HepG2 (cell line): ENCODE measurements at regions not wholly inside any gene's neighbourhood (a gene's known extent, or its start where the extent isn't known, plus 50 kb on each side); places are given as distances from the start of the nearest gene placed in this dataset.

Experiments used
- ATAC-seq: fragments of 200-7000 bp; cut with Tn5 transposase; 3 replicates; pipeline ENCODE4 v1.9.1; 2020; ENCODE audit warnings: mild to moderate bottlenecking, moderate library complexity
- BruUV-seq: library from RNA; stranded (reverse); fragments of 400-500 nt; replicated peaks from 2 replicates; lab custom pipeline; 2021; lab: Mats Ljungman, UMichigan
- CTCF ChIA-PET: fragments of 300-600 bp; formaldehyde crosslinking; extraction: SDS; loops from one replicate; lab custom pipeline; 2021; ENCODE audit warnings: low total read pairs, inconsistent platforms, low intra/inter-chr PET ratio; lab: Yijun Ruan, JAX
- POLR2A ChIA-PET: fragments of 350-600 bp; sonication (Branson Sonifier 250); formaldehyde crosslinking; loops from one replicate; lab custom pipeline; 2020; ENCODE audit warnings: antibody characterized with exemption, inconsistent platforms; lab: Yijun Ruan, JAX
- DNase-seq: peaks from one replicate; pipeline ENCODE4 v3.0.0-alpha.2; 2015; ENCODE audit warnings: low spot score
- FAIRE-seq: peaks from 3 replicates; lab custom pipeline; 2011; peaks lifted over from hg19 to GRCh38; lab: Jason Lieb, UNC
- H2AFZ ChIP-seq: one replicate; pipeline ENCODE4 v1.6.1; 2011; ENCODE audit warnings: low read length, inconsistent platforms
- H3K27ac ChIP-seq: fragments of 300-600 bp; 3 replicates; pipeline ENCODE4 v1.8.0; 2011; ENCODE audit warnings: mixed run types, mild to moderate bottlenecking, mixed read lengths, low read length, inconsistent platforms; ENCODE audit not compliant: insufficient read depth; ENCODE audit errors: extremely low read length
- H3K27me3 ChIP-seq, 2 experiments: fragments of 200-600 bp in 1 of 2; 2 replicates in 1 of 2; 3 replicates in 1 of 2; pipeline versions ENCODE4 v1.6.0 to v1.8.0; 2011; ENCODE audit warnings: low read length in 2 of 2, mild to moderate bottlenecking in 2 of 2, moderate library complexity in 2 of 2, inconsistent platforms in 1 of 2; ENCODE audit not compliant: insufficient read depth in 2 of 2, control insufficient read depth in 1 of 2
- H3K36me3 ChIP-seq, 2 experiments: fragments of 200-600 bp in 1 of 2; replicated peaks in 1 of 2; 2 replicates in 1 of 2; 3 replicates in 1 of 2; pipeline versions ENCODE4 v1.5.1 to v1.8.0; 2011; ENCODE audit warnings: low read length in 2 of 2, inconsistent platforms in 1 of 2; ENCODE audit not compliant: insufficient read depth in 2 of 2, control insufficient read depth in 1 of 2
- H3K4me1 ChIP-seq: 2 replicates; pipeline ENCODE4 v1.5.1; 2012; ENCODE audit warnings: low read length, inconsistent platforms; ENCODE audit not compliant: insufficient read depth
- H3K4me2 ChIP-seq: 2 replicates; pipeline ENCODE4 v1.6.0; 2011; ENCODE audit warnings: low read depth, low read length, inconsistent platforms
- H3K4me3 ChIP-seq, 3 experiments: fragments of 200-600 bp in 1 of 3; sonication (generic), shearing (Covaris generic) in 1 of 3; replicated peaks in 1 of 3; 2 replicates each; pipeline ENCODE4 v1.5.1; 2011 to 2016; ENCODE audit warnings: low read length in 3 of 3, inconsistent platforms in 2 of 3, low read depth in 2 of 3, mild to moderate bottlenecking in 2 of 3, control low read depth in 1 of 3, mixed read lengths in 1 of 3; ENCODE audit not compliant: insufficient read depth in 1 of 3
- H3K79me2 ChIP-seq: one replicate; pipeline ENCODE4 v1.6.1; 2011; ENCODE audit warnings: low read length, inconsistent platforms; ENCODE audit not compliant: insufficient read depth
- H3K9ac ChIP-seq: 2 replicates; pipeline ENCODE4 v1.6.0; 2011; ENCODE audit warnings: mild to moderate bottlenecking, low read depth, low read length, inconsistent platforms; ENCODE audit not compliant: insufficient read depth
- H3K9me3 ChIP-seq: 2 replicates; pipeline ENCODE4 v1.5.1; 2012; ENCODE audit warnings: mild to moderate bottlenecking, low read length
- H4K20me1 ChIP-seq: 2 replicates; pipeline ENCODE4 v1.6.0; 2011; ENCODE audit warnings: inconsistent platforms, mild to moderate bottlenecking, low read length, moderate library complexity; ENCODE audit not compliant: insufficient read depth
- ARID4A ChIP-seq: sonication (generic); formaldehyde crosslinking; IDR thresholded peaks from 2 replicates; pipeline ENCODE4 v1.5.0; 2020; ENCODE audit warnings: mild to moderate bottlenecking, missing genetic modification reagents, borderline replicate concordance
- ATF6 ChIP-seq: sonication (generic); formaldehyde crosslinking; conservative IDR thresholded peaks from 2 replicates; pipeline ENCODE4 v1.4.0; 2020; ENCODE audit warnings: missing genetic modification reagents
- HMGXB3 ChIP-seq: sonication (generic); formaldehyde crosslinking; IDR thresholded peaks from 2 replicates; pipeline ENCODE4 v1.4.0; 2020; ENCODE audit warnings: missing genetic modification reagents, borderline replicate concordance
- SIX4 ChIP-seq: sonication (generic); formaldehyde crosslinking; IDR thresholded peaks from 2 replicates; pipeline ENCODE4 v1.4.0; 2020; ENCODE audit warnings: missing genetic modification reagents
- SP2 ChIP-seq: sonication (generic); formaldehyde crosslinking; IDR thresholded peaks from 2 replicates; pipeline ENCODE4 v1.5.1; 2020; ENCODE audit warnings: mild to moderate bottlenecking, missing genetic modification reagents
- ZNF281 ChIP-seq: sonication (generic); formaldehyde crosslinking; IDR thresholded peaks from 2 replicates; pipeline ENCODE4 v1.4.0; 2020; ENCODE audit warnings: missing genetic modification reagents, borderline replicate concordance
- ZNF562 ChIP-seq: sonication (generic); formaldehyde crosslinking; IDR thresholded peaks from 2 replicates; pipeline ENCODE4 v1.8.0; 2022; ENCODE audit warnings: missing genetic modification reagents, borderline replicate concordance
- ZNF747 ChIP-seq: sonication (generic); formaldehyde crosslinking; IDR thresholded peaks from 2 replicates; pipeline ENCODE4 v1.8.1; 2023; ENCODE audit warnings: missing genetic modification reagents, mild to moderate bottlenecking, borderline replicate concordance
- ZNF780A ChIP-seq: sonication (generic); formaldehyde crosslinking; IDR thresholded peaks from 2 replicates; pipeline ENCODE4 v1.8.0; 2022; ENCODE audit warnings: mild to moderate bottlenecking, missing genetic modification reagents, moderate library complexity
- WGBS: methylation state at CpG from one replicate; pipeline ENCODE4 v1.1.6; 2017; ENCODE audit warnings: low lambda C conversion rate; 5-methylcytosine and 5-hydroxymethylcytosine counted together
- in situ Hi-C: cut with HindIII; loops from 2 replicates; pipeline ENCODE4 v1.10.0; 2017; ENCODE audit warnings: low pct_unique_long_range_greater_than_20kb; ENCODE audit not compliant: extremely low pct_ligation_motif_present
- intact Hi-C: fragments of 100-400 bp; cut with micrococcal nuclease; formaldehyde crosslinking; loops from one replicate; pipeline ENCODE4 v1.10.0; 2022; ENCODE audit not compliant: unreplicated experiment

GRCh38 chr1:117683571-117684285, 77.9 kb downstream of the TENT5C start:
- in situ Hi-C loops (no loop called here), intact Hi-C loops (no loop called here)
- CTCF ChIA-PET: no interaction called here

More at GRCh38 chr1:117683571-117684285, 77.9 kb downstream of the TENT5C start:
- H3K27ac ChIP-seq: no peak overlapping the region
- no peaks in the 10 kb centered on the region for H3K36me3 ChIP-seq
- peaks cover 0 to 8% of the 10 kb centered on the region in 2 experiments; a peak in 1 of 5 replicates for H3K27me3 ChIP-seq
- H3K4me3 ChIP-seq: no peak overlapping the region
- POLR2A ChIA-PET: no interaction called here
- 33% methylated on average over 5 of the region's 6 CpGs for WGBS
- BruUV-seq: no TSS peak
- FAIRE-seq: no peak
- H3K9me3 ChIP-seq: no peaks in the 10 kb centered on the region
- no peak for ATAC-seq
- peaks cover 18% of the 10 kb centered on the region for H3K4me1 ChIP-seq
- no peak for TF ChIP-seq SP2 (CRISPR knock-in tag)
- TF ChIP-seq ZNF747 (CRISPR knock-in tag): no peak
- TF ChIP-seq ZNF562 (CRISPR knock-in tag): no peak
- no peak for TF ChIP-seq ZNF281 (CRISPR knock-in tag)
- no peak for TF ChIP-seq ATF6
- no peak for TF ChIP-seq SIX4
- TF ChIP-seq HMGXB3 (CRISPR knock-in tag): no peak
- TF ChIP-seq ZNF780A (CRISPR knock-in tag): no peak
- no peak for TF ChIP-seq ARID4A
- no peak overlapping the region for H3K9ac ChIP-seq
- no peak overlapping the region for H3K4me2 ChIP-seq
- H2AFZ ChIP-seq: no peak overlapping the region
- no peak for DNase-seq
- H4K20me1 ChIP-seq: no peaks in the 10 kb centered on the region
- no peaks in the 10 kb centered on the region for H3K79me2 ChIP-seq
